A549 (cell line): ENCODE measurements at regions not wholly inside any gene's neighbourhood (a gene's known extent, or its start where the extent isn't known, plus 50 kb on each side); places are given as distances from the start of the nearest gene placed in this dataset.

ENCODE experiments used
- ATAC-seq, 2 experiments: fragments of 200-7000 bp in 1 of 2; fragments of >200 bp in 1 of 2; cut with Nextera tagmentation in 1 of 2; cut with Tn5 transposase in 1 of 2; 3 replicates each; pipeline versions ENCODE4 v1.8.0 to v1.9.1; 2018 to 2020; ENCODE audit warnings: mild to moderate bottlenecking in 1 of 2, moderate library complexity in 1 of 2
- CTCF ChIA-PET: fragments of 300-600 bp; sonication (Branson Sonifier 250); formaldehyde crosslinking; extraction: SDS; loops from one replicate; lab custom pipeline; 2021; ENCODE audit warnings: antibody characterized with exemption, inconsistent platforms; lab: Yijun Ruan, JAX
- POLR2A ChIA-PET: fragments of 350-600 bp; formaldehyde crosslinking; extraction: SDS; loops from one replicate; lab custom pipeline; 2021; ENCODE audit warnings: antibody characterized with exemption, inconsistent platforms; lab: Yijun Ruan, JAX
- DNase-seq, 2 experiments: peaks; one replicate each; pipeline versions ENCODE4 v3.0.0 to v3.0.0-alpha.2; 2011 to 2016; ENCODE audit warnings: low read depth in 1 of 2, low spot score in 1 of 2
- FAIRE-seq: peaks from 2 replicates; lab custom pipeline; 2011; peaks lifted over from hg19 to GRCh38; lab: Jason Lieb, UNC
- H3K27ac ChIP-seq, 2 experiments: fragments of >200 bp; sonication (Bioruptor Twin); formaldehyde crosslinking; 3 replicates each; pipeline ENCODE4 v1.5.1; 2016 to 2017
- H3K4me1 ChIP-seq: fragments of >200 bp; sonication (Bioruptor Twin); formaldehyde crosslinking; 3 replicates; pipeline ENCODE4 v1.6.1; 2016
- H3K4me2 ChIP-seq: fragments of >200 bp; sonication (Bioruptor Twin); formaldehyde crosslinking; 3 replicates; pipeline ENCODE4 v1.6.1; 2016
- H3K4me3 ChIP-seq: fragments of >200 bp; sonication (Bioruptor Twin); formaldehyde crosslinking; 3 replicates; pipeline ENCODE4 v1.5.1; 2016
- H3K9me3 ChIP-seq: fragments of >200 bp; sonication (Bioruptor Twin); formaldehyde crosslinking; 3 replicates; pipeline ENCODE4 v1.6.1; 2016
- CHD4 ChIP-seq: fragments of 200-600 bp; sonication (generic); IDR thresholded peaks from 2 replicates; pipeline ENCODE4 v1.6.1; 2016; ENCODE audit warnings: antibody characterized with exemption, mild to moderate bottlenecking, borderline replicate concordance
- E2F6 ChIP-seq: IDR thresholded peaks from 2 replicates; pipeline ENCODE4 v1.6.1; 2012; ENCODE audit warnings: low read depth, borderline replicate concordance
- EHF ChIP-seq: fragments of 250-450 bp; sonication (Bioruptor Pico); IDR thresholded peaks from 2 replicates; pipeline ENCODE4 v1.5.0; 2020; ENCODE audit warnings: mild to moderate bottlenecking
- EP300 ChIP-seq, 2 experiments: fragments of >200 bp; sonication (Bioruptor Twin); formaldehyde crosslinking; IDR thresholded peaks; 2 replicates in 1 of 2; 3 replicates in 1 of 2; pipeline ENCODE4 v1.6.1; 2016 to 2017
- ESRRA ChIP-seq: fragments of 150-350 bp; IDR thresholded peaks from 2 replicates; pipeline ENCODE4 v1.6.1; 2014; ENCODE audit warnings: mild to moderate bottlenecking, low read length, borderline replicate concordance
- FOSL2 ChIP-seq, 2 experiments: fragments of 450-650 bp in 1 of 2; fragments of >200 bp in 1 of 2; sonication (Bioruptor Twin) in 1 of 2; formaldehyde crosslinking; IDR thresholded peaks; 2 replicates each; pipeline versions ENCODE4 v1.5.0 to v1.6.1; 2016 to 2020; ENCODE audit warnings: mild to moderate bottlenecking in 1 of 2, moderate library complexity in 1 of 2
- HEYL ChIP-seq: fragments of 250-450 bp; sonication (Bioruptor Pico); IDR thresholded peaks from 2 replicates; pipeline ENCODE4 v1.8.0; 2021; ENCODE audit warnings: mild to moderate bottlenecking, moderate library complexity
- HMGXB4 ChIP-seq: fragments of 250-450 bp; sonication (Bioruptor Pico); IDR thresholded peaks from 2 replicates; pipeline ENCODE4 v1.5.0; 2021; ENCODE audit warnings: mild to moderate bottlenecking, moderate library complexity, borderline replicate concordance
- JUN ChIP-seq, 2 experiments: fragments of >200 bp; sonication (Bioruptor Twin); formaldehyde crosslinking; IDR thresholded peaks; 2 replicates in 1 of 2; 3 replicates in 1 of 2; pipeline ENCODE4 v1.6.1; 2016 to 2017
- MAFK ChIP-seq: fragments of 450-650 bp; IDR thresholded peaks from 2 replicates; pipeline ENCODE4 v1.6.1; 2014; ENCODE audit not compliant: partially characterized antibody
- MAZ ChIP-seq: fragments of 150-350 bp; IDR thresholded peaks from 2 replicates; pipeline ENCODE4 v1.6.1; 2014; ENCODE audit warnings: antibody characterized with exemption, low read depth, low read length, borderline replicate concordance
- NFE2L2 ChIP-seq: fragments of 150-350 bp; conservative IDR thresholded peaks from 2 replicates; pipeline ENCODE4 v1.6.1; 2014; ENCODE audit warnings: low read length
- NR3C1 ChIP-seq: fragments of >200 bp; sonication (Bioruptor Twin); formaldehyde crosslinking; IDR thresholded peaks from 3 replicates; pipeline ENCODE4 v1.6.1; 2017
- REST ChIP-seq: fragments of 200-600 bp; sonication (generic); IDR thresholded peaks from 2 replicates; pipeline ENCODE4 v1.6.1; 2016; ENCODE audit warnings: antibody characterized with exemption, mild to moderate bottlenecking, moderate library complexity
- SREBF2 ChIP-seq: fragments of 450-650 bp; IDR thresholded peaks from 2 replicates; pipeline ENCODE4 v1.6.1; 2014; ENCODE audit warnings: mild to moderate bottlenecking, moderate library complexity
- TFCP2L1 ChIP-seq: fragments of 250-450 bp; sonication (Bioruptor Pico); IDR thresholded peaks from 2 replicates; pipeline ENCODE4 v1.5.0; 2021; ENCODE audit warnings: mild to moderate bottlenecking
- WGBS: methylation state at CpG from one replicate; pipeline ENCODE4 v1.1.6; 2017; ENCODE audit errors: missing lambda C conversion rate; 5-methylcytosine and 5-hydroxymethylcytosine counted together
- TF ChIP-seq, protein P1 (sequence below): fragments of 150-350 bp; IDR thresholded peaks from 2 replicates; pipeline ENCODE4 v1.6.1; 2014; ENCODE audit warnings: low read depth, mild to moderate bottlenecking, low read length

- no peak for ATAC-seq
- H3K4me1 ChIP-seq = no peaks in the 10 kb centered on the region
Measured at GRCh38 chr16:48838349-48838748, 228.4 kb upstream of the N4BP1 start.

GRCh38 chr16:48836636-48837035 lies 226.7 kb upstream of the N4BP1 start:
- DNase-seq = no peak
- WGBS = 1% methylated on average over 4 of the region's 4 CpGs
- Histone ChIP-seq H3K27ac (no peak overlapping the region), H3K4me1 (no peaks in the 10 kb centered on the region), H3K4me3 (no peak overlapping the region), H3K4me2 (no peak overlapping the region), H3K9me3 (no peaks in the 10 kb centered on the region)
- ATAC-seq = no peak
- POLR2A ChIA-PET = no interaction called here
- CTCF ChIA-PET = no interaction called here
- no peak for FAIRE-seq
- TF ChIP-seq NR3C1 (no peak), MAZ (no peak), MAFK (no peak), CHD4 (no peak), HMGXB4 (CRISPR knock-in tag) (no peak), NFE2L2 (no peak), EHF (no peak), EP300 (IDR thresholded peaks at IDR 0.05) (no peak), SREBF2 (no peak), TFCP2L1 (no peak), JUN (IDR thresholded peaks at IDR 0.05) (no peak), HEYL (CRISPR knock-in tag) (no peak), REST (no peak), ESRRA (no peak), FOSL2 (IDR thresholded peaks at IDR 0.05) (no peak), FOSL2 (CRISPR knock-in tag; IDR thresholded peaks at IDR 0.05) (no peak)
- TF ChIP-seq, all 56 proteins: peak for 0

More at GRCh38 chr16:48838349-48838748, 228.4 kb upstream of the N4BP1 start:
- no peak for TF ChIP-seq FOSL2 (IDR thresholded peaks at IDR 0.05)
- no peak for TF ChIP-seq FOSL2 (CRISPR knock-in tag; IDR thresholded peaks at IDR 0.05)
- no peak for TF ChIP-seq E2F6
- TF ChIP-seq, protein P1, sequence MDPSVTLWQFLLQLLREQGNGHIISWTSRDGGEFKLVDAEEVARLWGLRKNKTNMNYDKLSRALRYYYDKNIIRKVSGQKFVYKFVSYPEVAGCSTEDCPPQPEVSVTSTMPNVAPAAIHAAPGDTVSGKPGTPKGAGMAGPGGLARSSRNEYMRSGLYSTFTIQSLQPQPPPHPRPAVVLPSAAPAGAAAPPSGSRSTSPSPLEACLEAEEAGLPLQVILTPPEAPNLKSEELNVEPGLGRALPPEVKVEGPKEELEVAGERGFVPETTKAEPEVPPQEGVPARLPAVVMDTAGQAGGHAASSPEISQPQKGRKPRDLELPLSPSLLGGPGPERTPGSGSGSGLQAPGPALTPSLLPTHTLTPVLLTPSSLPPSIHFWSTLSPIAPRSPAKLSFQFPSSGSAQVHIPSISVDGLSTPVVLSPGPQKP = no peak
- no peak for TF ChIP-seq HMGXB4 (CRISPR knock-in tag)
- TF ChIP-seq, all 56 proteins: peak for 0
- FAIRE-seq (no peak), DNase-seq (no peak)
- POLR2A ChIA-PET = no interaction called here
- Histone ChIP-seq H3K27ac (no peak overlapping the region), H3K9me3 (no peaks in the 10 kb centered on the region), H3K4me3 (no peak overlapping the region), H3K4me2 (no peak overlapping the region)
- WGBS = 0% methylated on average over 1 of the region's 1 CpG
- CTCF ChIA-PET = interaction anchor here (1.4 kb wide), 1 partner anchor 26 kb away, joined by 3 read pairs; no protein-coding TSS in a partner anchor
